Left ventricle myocardium inferior (tissue), 1 donor: ENCODE measurements at regions not wholly inside any gene's neighbourhood (a gene's known extent, or its start where the extent isn't known, plus 50 kb on each side); places are given as distances from the start of the nearest gene placed in this dataset.

Source experiments
- DNase-seq: peaks from one replicate; pipeline ENCODE4 v3.0.0-alpha.2; 2020
- H3K27ac ChIP-seq: fragments of 200-600 bp; replicated peaks from 2 replicates; pipeline ENCODE4 v1.8.0; 2021
- H3K27me3 ChIP-seq: fragments of 200-600 bp; 2 replicates; pipeline ENCODE4 v1.8.0; 2021; ENCODE audit warnings: low read depth
- H3K36me3 ChIP-seq: fragments of 200-600 bp; 2 replicates; pipeline ENCODE4 v1.8.0; 2021
- H3K4me1 ChIP-seq: fragments of 200-600 bp; 2 replicates; pipeline ENCODE4 v1.8.0; 2021
- H3K4me3 ChIP-seq: fragments of 200-600 bp; 2 replicates; pipeline ENCODE4 v1.8.0; 2021; ENCODE audit warnings: mild to moderate bottlenecking, moderate library complexity
- H3K9me3 ChIP-seq: fragments of 200-600 bp; replicated peaks from 2 replicates; pipeline ENCODE4 v1.8.0; 2021
- CTCF ChIP-seq: fragments of 200-600 bp; IDR thresholded peaks from 2 replicates; pipeline ENCODE4 v1.8.0; 2021; ENCODE audit warnings: antibody characterized with exemption, mild to moderate bottlenecking, borderline replicate concordance
- intact Hi-C: fragments of 100-400 bp; cut with micrococcal nuclease; formaldehyde crosslinking; loops from one replicate; pipeline ENCODE4 v1.11.0; 2022
- donor health status: DM: no; HTN: yes; CAD: no; lungs with severe emphysema.

GRCh38 chr2:217494557-217494956 lies 508.2 kb downstream of the TNS1 start:
- TF ChIP-seq CTCF: no peak
- DNase-seq: no peak
- Histone ChIP-seq H3K27ac (no peak overlapping the region), H3K9me3 (peaks cover 4% of the 10 kb centered on the region), H3K27me3 (no peaks in the 10 kb centered on the region), H3K36me3 (no peaks in the 10 kb centered on the region), H3K4me3 (no peak overlapping the region), H3K4me1 (no peaks in the 10 kb centered on the region)
- intact Hi-C loops: no loop called here

- H3K9me3 ChIP-seq: peaks cover 4% of the 10 kb centered on the region
- no peak for TF ChIP-seq CTCF
- H3K4me1 ChIP-seq: no peaks in the 10 kb centered on the region
- no peaks in the 10 kb centered on the region for H3K36me3 ChIP-seq
- H3K27ac ChIP-seq: no peak overlapping the region
- H3K4me3 ChIP-seq: no peak overlapping the region
- DNase-seq: no peak
- no peaks in the 10 kb centered on the region for H3K27me3 ChIP-seq
- intact Hi-C loops: no loop called here
These were observed 511.5 kb downstream of the TNS1 start for GRCh38 chr2:217491271-217491670.

DNA sequence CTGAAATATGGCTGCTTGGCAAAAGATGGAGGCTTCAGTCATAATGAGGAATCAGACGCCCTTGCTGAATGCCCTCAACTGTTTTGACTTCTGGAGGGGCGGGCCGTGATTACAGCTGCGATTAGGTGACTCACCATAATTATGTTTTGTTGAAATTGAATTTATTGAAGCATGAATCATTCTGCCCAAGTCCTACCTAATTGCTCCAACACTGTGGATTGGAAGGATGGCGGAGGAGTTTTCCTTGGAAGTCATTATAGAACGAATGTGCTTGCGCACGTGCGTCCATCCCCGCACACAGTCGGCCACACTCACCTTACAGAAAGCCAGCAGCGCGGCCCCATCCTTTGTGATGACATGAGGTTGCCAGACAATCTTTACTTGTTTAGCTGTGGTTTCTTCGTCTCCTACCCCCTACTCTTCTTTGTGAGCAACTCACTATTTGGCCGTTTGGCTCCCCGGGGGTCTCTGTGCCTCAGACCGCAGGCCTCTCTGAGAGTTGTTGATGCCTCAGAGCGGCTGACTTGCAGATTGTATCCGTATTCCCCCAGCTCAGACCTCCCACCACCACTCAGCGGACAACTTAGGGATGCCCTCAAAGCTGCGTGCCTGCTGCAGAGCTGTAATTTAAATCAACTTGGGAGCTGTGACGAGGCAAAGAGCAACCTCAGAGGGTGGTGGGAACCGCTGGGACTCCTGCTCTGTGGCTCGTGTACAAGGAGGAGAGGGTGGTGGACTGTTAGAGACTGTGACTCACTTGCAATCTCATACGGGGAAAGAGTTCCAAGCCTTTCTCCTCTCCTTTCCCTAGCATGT lies 513.4 kb downstream of the TNS1 start:
- no peak for DNase-seq
- TF ChIP-seq CTCF: no peak
- intact Hi-C loops: no loop called here
- Histone ChIP-seq H3K36me3 (no peaks in the 10 kb centered on the region), H3K9me3 (peaks cover 4% of the 10 kb centered on the region), H3K27me3 (no peaks in the 10 kb centered on the region), H3K4me3 (no peak overlapping the region), H3K27ac (no peak overlapping the region), H3K4me1 (no peaks in the 10 kb centered on the region)

GRCh38 chr2:217484046-217484445 lies 518.7 kb downstream of the TNS1 start:
- Histone ChIP-seq H3K27me3 (no peaks in the 10 kb centered on the region), H3K9me3 (no peaks in the 10 kb centered on the region), H3K4me3 (no peak overlapping the region), H3K27ac (no peak overlapping the region), H3K4me1 (peaks cover 2% of the 10 kb centered on the region), H3K36me3 (no peaks in the 10 kb centered on the region)
- TF ChIP-seq CTCF: no peak
- intact Hi-C loops: no loop called here
- no peak for DNase-seq

- no peak for TF ChIP-seq CTCF
- H3K9me3 ChIP-seq: no peaks in the 10 kb centered on the region
- intact Hi-C loops: no loop called here
- H3K36me3 ChIP-seq: no peaks in the 10 kb centered on the region
- DNase-seq: no peak
- H3K4me1 ChIP-seq: peaks cover 7% of the 10 kb centered on the region
- H3K27ac ChIP-seq: no peak overlapping the region
- H3K4me3 ChIP-seq: no peak overlapping the region
- no peaks in the 10 kb centered on the region for H3K27me3 ChIP-seq
These were observed 520.6 kb downstream of the TNS1 start for GRCh38 chr2:217482056-217482710.
